ENCODE measurements at regions not wholly inside any gene's neighbourhood (a gene's known extent, or its start where the extent isn't known, plus 50 kb on each side); places are given as distances from the start of the nearest gene placed in this dataset.

DNA sequence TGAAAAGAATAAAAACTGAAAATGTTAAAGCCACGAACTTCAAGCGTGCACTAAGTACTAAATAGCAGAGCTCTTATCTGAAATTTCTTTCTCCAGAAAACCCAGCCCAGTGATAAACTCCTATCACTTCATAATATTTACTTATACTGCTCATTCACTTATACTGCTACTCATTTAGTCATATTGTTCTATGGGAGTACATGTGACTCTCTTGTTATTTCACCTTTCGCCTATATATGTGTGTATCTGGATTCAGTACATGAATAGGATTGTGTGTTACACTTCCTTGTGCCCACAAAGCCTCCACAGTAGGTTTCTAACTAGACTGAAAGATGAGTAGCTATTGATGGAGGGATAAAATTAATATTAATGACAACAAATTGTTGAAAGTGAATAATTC lies 526.8 kb upstream of the GRAMD2B start:
- H3K4me1 ChIP-seq (ENCODE audit: control insufficient read depth, insufficient read depth, low read length) = no peaks in the 10 kb centered on the region
- H3K4me3 ChIP-seq (ENCODE audit: low read depth in 2 of 2, low read length in 2 of 2) = no peak overlapping the region
- in situ Hi-C loops (cut with HindIII; ENCODE audit: low pct_unique_long_range_greater_than_20kb, low sequenced_read_pairs) (no loop called here), intact Hi-C loops (cut with micrococcal nuclease; ENCODE audit: unreplicated experiment) (no loop called here)
- H3K9me3 ChIP-seq (ENCODE audit: control insufficient read depth, insufficient read depth, low read depth, low read length) = no peaks in the 10 kb centered on the region
- TF ChIP-seq, protein P1, sequence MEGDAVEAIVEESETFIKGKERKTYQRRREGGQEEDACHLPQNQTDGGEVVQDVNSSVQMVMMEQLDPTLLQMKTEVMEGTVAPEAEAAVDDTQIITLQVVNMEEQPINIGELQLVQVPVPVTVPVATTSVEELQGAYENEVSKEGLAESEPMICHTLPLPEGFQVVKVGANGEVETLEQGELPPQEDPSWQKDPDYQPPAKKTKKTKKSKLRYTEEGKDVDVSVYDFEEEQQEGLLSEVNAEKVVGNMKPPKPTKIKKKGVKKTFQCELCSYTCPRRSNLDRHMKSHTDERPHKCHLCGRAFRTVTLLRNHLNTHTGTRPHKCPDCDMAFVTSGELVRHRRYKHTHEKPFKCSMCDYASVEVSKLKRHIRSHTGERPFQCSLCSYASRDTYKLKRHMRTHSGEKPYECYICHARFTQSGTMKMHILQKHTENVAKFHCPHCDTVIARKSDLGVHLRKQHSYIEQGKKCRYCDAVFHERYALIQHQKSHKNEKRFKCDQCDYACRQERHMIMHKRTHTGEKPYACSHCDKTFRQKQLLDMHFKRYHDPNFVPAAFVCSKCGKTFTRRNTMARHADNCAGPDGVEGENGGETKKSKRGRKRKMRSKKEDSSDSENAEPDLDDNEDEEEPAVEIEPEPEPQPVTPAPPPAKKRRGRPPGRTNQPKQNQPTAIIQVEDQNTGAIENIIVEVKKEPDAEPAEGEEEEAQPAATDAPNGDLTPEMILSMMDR (IDR thresholded peaks at IDR 0.05) = no peak
- TF ChIP-seq POLR2AphosphoS5 (IDR thresholded peaks at IDR 0.05; ENCODE audit: low read depth, low read length) (no peak), SIN3A (IDR thresholded peaks at IDR 0.05; ENCODE audit: borderline replicate concordance, insufficient read depth, low read depth, low read length) (no peak), TCF7L2 (IDR thresholded peaks at IDR 0.05; ENCODE audit: low read depth, low read length) (no peak)
- TF ChIP-seq, protein P2, sequence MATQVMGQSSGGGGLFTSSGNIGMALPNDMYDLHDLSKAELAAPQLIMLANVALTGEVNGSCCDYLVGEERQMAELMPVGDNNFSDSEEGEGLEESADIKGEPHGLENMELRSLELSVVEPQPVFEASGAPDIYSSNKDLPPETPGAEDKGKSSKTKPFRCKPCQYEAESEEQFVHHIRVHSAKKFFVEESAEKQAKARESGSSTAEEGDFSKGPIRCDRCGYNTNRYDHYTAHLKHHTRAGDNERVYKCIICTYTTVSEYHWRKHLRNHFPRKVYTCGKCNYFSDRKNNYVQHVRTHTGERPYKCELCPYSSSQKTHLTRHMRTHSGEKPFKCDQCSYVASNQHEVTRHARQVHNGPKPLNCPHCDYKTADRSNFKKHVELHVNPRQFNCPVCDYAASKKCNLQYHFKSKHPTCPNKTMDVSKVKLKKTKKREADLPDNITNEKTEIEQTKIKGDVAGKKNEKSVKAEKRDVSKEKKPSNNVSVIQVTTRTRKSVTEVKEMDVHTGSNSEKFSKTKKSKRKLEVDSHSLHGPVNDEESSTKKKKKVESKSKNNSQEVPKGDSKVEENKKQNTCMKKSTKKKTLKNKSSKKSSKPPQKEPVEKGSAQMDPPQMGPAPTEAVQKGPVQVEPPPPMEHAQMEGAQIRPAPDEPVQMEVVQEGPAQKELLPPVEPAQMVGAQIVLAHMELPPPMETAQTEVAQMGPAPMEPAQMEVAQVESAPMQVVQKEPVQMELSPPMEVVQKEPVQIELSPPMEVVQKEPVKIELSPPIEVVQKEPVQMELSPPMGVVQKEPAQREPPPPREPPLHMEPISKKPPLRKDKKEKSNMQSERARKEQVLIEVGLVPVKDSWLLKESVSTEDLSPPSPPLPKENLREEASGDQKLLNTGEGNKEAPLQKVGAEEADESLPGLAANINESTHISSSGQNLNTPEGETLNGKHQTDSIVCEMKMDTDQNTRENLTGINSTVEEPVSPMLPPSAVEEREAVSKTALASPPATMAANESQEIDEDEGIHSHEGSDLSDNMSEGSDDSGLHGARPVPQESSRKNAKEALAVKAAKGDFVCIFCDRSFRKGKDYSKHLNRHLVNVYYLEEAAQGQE (IDR thresholded peaks at IDR 0.05; ENCODE audit: insufficient read depth in 1 of 2, low read depth in 2 of 2, low read length in 1 of 2) = no peak
- no TSS peak for BruUV-seq (replicated peaks)
- H3K36me3 ChIP-seq (ENCODE audit: control insufficient read depth, insufficient read depth, low read length) = no peaks in the 10 kb centered on the region
- CTCF ChIA-PET = no interaction called here
- no peak overlapping the region for H3K27ac ChIP-seq (ENCODE audit: low read length)
- ATAC-seq (no peak), DNase-seq (ENCODE audit: low read depth, low spot score) (no peak)
- H3K27me3 ChIP-seq (ENCODE audit: control insufficient read depth, insufficient read depth, low read length) = no peaks in the 10 kb centered on the region
- POLR2A ChIA-PET = no interaction called here

DNA sequence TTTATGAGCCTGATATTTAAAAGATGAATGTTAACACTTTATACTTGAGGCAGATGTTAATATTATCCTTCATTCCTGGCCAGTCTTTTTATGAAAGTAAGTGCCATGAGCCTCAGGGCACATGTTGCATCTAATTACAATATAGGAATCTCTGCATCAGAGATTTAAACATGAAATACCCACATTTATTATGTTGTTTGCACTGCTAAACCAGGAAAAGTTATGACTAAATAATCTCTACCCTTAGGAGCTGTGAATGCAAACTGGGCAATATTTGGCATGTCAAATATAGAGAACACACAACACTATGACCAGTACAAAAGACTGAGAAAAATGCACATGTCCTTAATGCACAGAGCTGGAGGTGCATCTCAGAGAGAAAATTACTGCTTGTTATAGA lies 526.1 kb upstream of the GRAMD2B start:
- POLR2A ChIA-PET = no interaction called here
- TF ChIP-seq POLR2AphosphoS5 (IDR thresholded peaks at IDR 0.05; ENCODE audit: low read depth, low read length) (no peak), SIN3A (IDR thresholded peaks at IDR 0.05; ENCODE audit: borderline replicate concordance, insufficient read depth, low read depth, low read length) (no peak), TCF7L2 (IDR thresholded peaks at IDR 0.05; ENCODE audit: low read depth, low read length) (no peak)
- TF ChIP-seq, protein P1 (IDR thresholded peaks at IDR 0.05) = no peak
- TF ChIP-seq, protein P2 (IDR thresholded peaks at IDR 0.05; ENCODE audit: insufficient read depth in 1 of 2, low read depth in 2 of 2, low read length in 1 of 2) = no peak
- no peak overlapping the region for H3K27ac ChIP-seq (ENCODE audit: low read length)

More for the DNA sequence above, 526.1 kb upstream of the GRAMD2B start:
- no peaks in the 10 kb centered on the region for H3K4me1 ChIP-seq (ENCODE audit: control insufficient read depth, insufficient read depth, low read length)
- H3K9me3 ChIP-seq (ENCODE audit: control insufficient read depth, insufficient read depth, low read depth, low read length) = no peaks in the 10 kb centered on the region
- no TSS peak for BruUV-seq (replicated peaks)
- no peaks in the 10 kb centered on the region for H3K36me3 ChIP-seq (ENCODE audit: control insufficient read depth, insufficient read depth, low read length)
- H3K27me3 ChIP-seq (ENCODE audit: control insufficient read depth, insufficient read depth, low read length) = no peaks in the 10 kb centered on the region
- no peak overlapping the region for H3K4me3 ChIP-seq (ENCODE audit: low read depth in 2 of 2, low read length in 2 of 2)
- CTCF ChIA-PET = no interaction called here
- no peak for ATAC-seq
- intact Hi-C loops (cut with micrococcal nuclease; ENCODE audit: unreplicated experiment) = no loop called here
- no peak for DNase-seq (ENCODE audit: low read depth, low spot score)
- in situ Hi-C loops (cut with HindIII; ENCODE audit: low pct_unique_long_range_greater_than_20kb, low sequenced_read_pairs) = no loop called here
